Dendritic cell treated with granulocyte-macrophage colony-stimulating factor and Interleukin-4, amounts not matched to agents 40 ng/mL and 50 ng/mL, for 4 days (primary cell): ENCODE measurements at regions not wholly inside any gene's neighbourhood (a gene's known extent, or its start where the extent isn't known, plus 50 kb on each side); places are given as distances from the start of the nearest gene placed in this dataset.

Source experiments
- H3K27ac Mint-ChIP-seq: one replicate; pipeline ENCODE4 v1.8.0; 2022; ENCODE audit warnings: mild to moderate bottlenecking, mixed read lengths
- H3K27me3 Mint-ChIP-seq: one replicate; pipeline ENCODE4 v1.8.0; 2022; ENCODE audit warnings: mild to moderate bottlenecking, mixed read lengths
- H3K36me3 Mint-ChIP-seq: one replicate; pipeline ENCODE4 v1.8.0; 2022; ENCODE audit warnings: low read depth, mixed read lengths
- H3K4me1 Mint-ChIP-seq: one replicate; pipeline ENCODE4 v1.8.0; 2022; ENCODE audit warnings: low read depth, mixed read lengths
- H3K4me3 Mint-ChIP-seq: one replicate; pipeline ENCODE4 v1.8.0; 2022; ENCODE audit warnings: mild to moderate bottlenecking, moderate library complexity, mixed read lengths
- H3K9me3 Mint-ChIP-seq: one replicate; pipeline ENCODE4 v1.8.0; 2022; ENCODE audit warnings: mixed read lengths
- intact Hi-C: fragments of 100-400 bp; cut with micrococcal nuclease; formaldehyde crosslinking; loops from one replicate; pipeline ENCODE4 v1.15.0; 2022

- Mint-ChIP-seq H3K27ac (no peak overlapping the region), H3K4me1 (no peaks in the 10 kb centered on the region), H3K27me3 (no peaks in the 10 kb centered on the region), H3K9me3 (peaks cover 43% of the 10 kb centered on the region), H3K4me3 (no peak overlapping the region), H3K36me3 (no peaks in the 10 kb centered on the region)
- intact Hi-C loops = no loop called here
Measured at GRCh38 chr13:102993348-102993747, 72.9 kb downstream of the SLC10A2 start.

- Mint-ChIP-seq H3K27ac (no peak overlapping the region), H3K4me3 (no peak overlapping the region), H3K9me3 (peaks cover 55% of the 10 kb centered on the region), H3K4me1 (no peaks in the 10 kb centered on the region), H3K27me3 (no peaks in the 10 kb centered on the region), H3K36me3 (no peaks in the 10 kb centered on the region)
- intact Hi-C loops = no loop called here
Measured at GRCh38 chr13:102984210-102984609, 82.0 kb downstream of the SLC10A2 start.

- intact Hi-C loops = no loop called here
- Mint-ChIP-seq H3K4me3 (no peak overlapping the region), H3K27me3 (no peaks in the 10 kb centered on the region), H3K9me3 (peaks cover 49% of the 10 kb centered on the region), H3K27ac (no peak overlapping the region), H3K36me3 (no peaks in the 10 kb centered on the region), H3K4me1 (no peaks in the 10 kb centered on the region)
Measured at GRCh38 chr13:102983496-102983895, 82.7 kb downstream of the SLC10A2 start.

GRCh38 chr13:102980331-102980982 lies 85.8 kb downstream of the SLC10A2 start:
- Mint-ChIP-seq H3K9me3 (peaks cover 21% of the 10 kb centered on the region), H3K36me3 (no peaks in the 10 kb centered on the region), H3K27me3 (no peaks in the 10 kb centered on the region), H3K4me3 (no peak overlapping the region), H3K4me1 (no peaks in the 10 kb centered on the region), H3K27ac (no peak overlapping the region)
- intact Hi-C loops = no loop called here

- H3K4me3 Mint-ChIP-seq = no peak overlapping the region
- no peak overlapping the region for H3K27ac Mint-ChIP-seq
- H3K4me1 Mint-ChIP-seq = no peaks in the 10 kb centered on the region
- no peaks in the 10 kb centered on the region for H3K27me3 Mint-ChIP-seq
- peaks cover 21% of the 10 kb centered on the region for H3K9me3 Mint-ChIP-seq
- H3K36me3 Mint-ChIP-seq = no peaks in the 10 kb centered on the region
- intact Hi-C loops = no loop called here
Measured at GRCh38 chr13:102978168-102978567, 88.0 kb downstream of the SLC10A2 start.

GRCh38 chr13:102977471-102977870 lies 88.7 kb downstream of the SLC10A2 start:
- H3K9me3 Mint-ChIP-seq = peaks cover 21% of the 10 kb centered on the region
- intact Hi-C loops = no loop called here
- no peak overlapping the region for H3K27ac Mint-ChIP-seq
- no peaks in the 10 kb centered on the region for H3K27me3 Mint-ChIP-seq
- no peak overlapping the region for H3K4me3 Mint-ChIP-seq
- H3K36me3 Mint-ChIP-seq = no peaks in the 10 kb centered on the region
- no peaks in the 10 kb centered on the region for H3K4me1 Mint-ChIP-seq

GRCh38 chr13:102974317-102975087 lies 91.7 kb downstream of the SLC10A2 start:
- Mint-ChIP-seq H3K9me3 (peaks cover 1% of the 10 kb centered on the region), H3K27ac (no peak overlapping the region), H3K4me1 (no peaks in the 10 kb centered on the region), H3K4me3 (no peak overlapping the region), H3K36me3 (no peaks in the 10 kb centered on the region), H3K27me3 (no peaks in the 10 kb centered on the region)
- intact Hi-C loops = no loop called here

- H3K27ac Mint-ChIP-seq = no peak overlapping the region
- intact Hi-C loops = no loop called here
- no peaks in the 10 kb centered on the region for H3K36me3 Mint-ChIP-seq
- no peaks in the 10 kb centered on the region for H3K4me1 Mint-ChIP-seq
- H3K4me3 Mint-ChIP-seq = no peak overlapping the region
- no peaks in the 10 kb centered on the region for H3K27me3 Mint-ChIP-seq
- no peaks in the 10 kb centered on the region for H3K9me3 Mint-ChIP-seq
Measured at GRCh38 chr13:102972191-102972590, 94.0 kb downstream of the SLC10A2 start.

GRCh38 chr13:102970542-102970941 lies 95.7 kb downstream of the SLC10A2 start:
- intact Hi-C loops = no loop called here
- no peaks in the 10 kb centered on the region for H3K9me3 Mint-ChIP-seq
- H3K4me3 Mint-ChIP-seq = no peak overlapping the region
- H3K27me3 Mint-ChIP-seq = no peaks in the 10 kb centered on the region
- no peaks in the 10 kb centered on the region for H3K36me3 Mint-ChIP-seq
- H3K4me1 Mint-ChIP-seq = no peaks in the 10 kb centered on the region
- no peak overlapping the region for H3K27ac Mint-ChIP-seq

GRCh38 chr13:102968572-102969228 lies 97.5 kb downstream of the SLC10A2 start:
- intact Hi-C loops = no loop called here
- no peak overlapping the region for H3K4me3 Mint-ChIP-seq
- no peaks in the 10 kb centered on the region for H3K27me3 Mint-ChIP-seq
- no peaks in the 10 kb centered on the region for H3K4me1 Mint-ChIP-seq
- H3K36me3 Mint-ChIP-seq = no peaks in the 10 kb centered on the region
- H3K27ac Mint-ChIP-seq = no peak overlapping the region
- H3K9me3 Mint-ChIP-seq = no peaks in the 10 kb centered on the region

GRCh38 chr13:102965802-102966201 lies 100.4 kb downstream of the SLC10A2 start:
- no peak overlapping the region for H3K4me3 Mint-ChIP-seq
- no peaks in the 10 kb centered on the region for H3K9me3 Mint-ChIP-seq
- intact Hi-C loops = no loop called here
- no peaks in the 10 kb centered on the region for H3K27me3 Mint-ChIP-seq
- no peaks in the 10 kb centered on the region for H3K36me3 Mint-ChIP-seq
- H3K4me1 Mint-ChIP-seq = no peaks in the 10 kb centered on the region
- no peak overlapping the region for H3K27ac Mint-ChIP-seq

- intact Hi-C loops = no loop called here
Measured at GRCh38 chr13:102962430-102962829, 103.8 kb downstream of the SLC10A2 start.

GRCh38 chr13:102960959-102961358 lies 105.3 kb downstream of the SLC10A2 start:
- Mint-ChIP-seq H3K36me3 (no peaks in the 10 kb centered on the region), H3K4me1 (no peaks in the 10 kb centered on the region), H3K27ac (no peak overlapping the region), H3K9me3 (no peaks in the 10 kb centered on the region), H3K4me3 (no peak overlapping the region), H3K27me3 (no peaks in the 10 kb centered on the region)
- intact Hi-C loops = no loop called here

More at GRCh38 chr13:102962430-102962829, 103.8 kb downstream of the SLC10A2 start:
- Mint-ChIP-seq H3K36me3 (no peaks in the 10 kb centered on the region), H3K27me3 (no peaks in the 10 kb centered on the region), H3K4me3 (no peak overlapping the region), H3K9me3 (no peaks in the 10 kb centered on the region), H3K27ac (no peak overlapping the region), H3K4me1 (no peaks in the 10 kb centered on the region)

- Mint-ChIP-seq H3K9me3 (no peaks in the 10 kb centered on the region), H3K36me3 (no peaks in the 10 kb centered on the region), H3K27ac (no peak overlapping the region), H3K4me3 (no peak overlapping the region), H3K4me1 (no peaks in the 10 kb centered on the region), H3K27me3 (no peaks in the 10 kb centered on the region)
- intact Hi-C loops = no loop called here
Measured at GRCh38 chr13:102956449-102956848, 109.8 kb downstream of the SLC10A2 start.
